Large intestine (tissue), 3 donors: ENCODE measurements at regions not wholly inside any gene's neighbourhood (a gene's known extent, or its start where the extent isn't known, plus 50 kb on each side); places are given as distances from the start of the nearest gene placed in this dataset.
"Not testable (repeated sequence)": the region's sequence is repeated elsewhere in the genome, so short reads cannot be mapped to it uniquely, and the experiment has no call there.

Experiments
- DNase-seq, 2 donors: peaks; one replicate each; pipeline versions ENCODE4 v3.0.0 to v3.0.0-alpha.2; 2013
- H3K27ac ChIP-seq: one replicate; pipeline ENCODE4 v1.5.1; 2013; ENCODE audit warnings: low read length
- H3K27me3 ChIP-seq: 2 replicates; pipeline ENCODE4 v1.6.1; 2013; ENCODE audit warnings: low read length; ENCODE audit not compliant: control insufficient read depth, insufficient read depth
- H3K36me3 ChIP-seq: 2 replicates; pipeline ENCODE4 v1.6.1; 2013; ENCODE audit warnings: low read length; ENCODE audit not compliant: control insufficient read depth, insufficient read depth
- H3K4me1 ChIP-seq: one replicate; pipeline ENCODE4 v1.6.1; 2013; ENCODE audit warnings: low read length; ENCODE audit not compliant: control insufficient read depth, insufficient read depth
- H3K4me3 ChIP-seq: one replicate; pipeline ENCODE4 v1.5.1; 2013; ENCODE audit warnings: low read length
- H3K9me3 ChIP-seq: one replicate; pipeline ENCODE4 v1.6.1; 2013; ENCODE audit warnings: mild to moderate bottlenecking, low read depth, low read length, moderate library complexity; ENCODE audit not compliant: control insufficient read depth
- WGBS: methylation state at CpG from one replicate; pipeline ENCODE4 v1.1.5; 2013; ENCODE audit warnings: low lambda C conversion rate; ENCODE audit not compliant: insufficient coverage; 5-methylcytosine and 5-hydroxymethylcytosine counted together

DNA sequence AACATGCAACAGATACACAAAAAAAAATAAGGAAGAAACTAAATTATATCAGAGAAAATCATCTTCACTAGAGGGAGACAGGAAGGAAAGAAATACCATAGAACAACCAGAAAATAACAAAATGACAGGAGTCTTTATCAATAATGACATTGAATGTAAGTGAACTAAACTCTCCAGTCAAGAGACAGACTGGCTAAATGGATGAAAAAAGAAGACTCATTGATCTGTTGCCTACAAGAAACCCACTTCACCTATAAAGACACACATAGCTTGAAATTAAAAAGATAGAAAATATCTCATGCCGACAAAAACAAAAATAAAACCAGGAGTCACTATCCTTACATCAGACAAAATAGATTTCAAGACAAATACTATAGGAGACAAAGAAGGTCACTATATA, 593.1 kb upstream of the USP24 start:
- no peaks in the 10 kb centered on the region for H3K9me3 ChIP-seq
- no peak overlapping the region for H3K27ac ChIP-seq
- H3K4me1 ChIP-seq, result no peaks in the 10 kb centered on the region
- H3K4me3 ChIP-seq, result no peak overlapping the region
- H3K36me3 ChIP-seq, result no peaks in the 10 kb centered on the region
- DNase-seq, result no peak
- no peaks in the 10 kb centered on the region for H3K27me3 ChIP-seq
- WGBS, result 100% methylated on average over 1 of the region's 1 CpG

DNA sequence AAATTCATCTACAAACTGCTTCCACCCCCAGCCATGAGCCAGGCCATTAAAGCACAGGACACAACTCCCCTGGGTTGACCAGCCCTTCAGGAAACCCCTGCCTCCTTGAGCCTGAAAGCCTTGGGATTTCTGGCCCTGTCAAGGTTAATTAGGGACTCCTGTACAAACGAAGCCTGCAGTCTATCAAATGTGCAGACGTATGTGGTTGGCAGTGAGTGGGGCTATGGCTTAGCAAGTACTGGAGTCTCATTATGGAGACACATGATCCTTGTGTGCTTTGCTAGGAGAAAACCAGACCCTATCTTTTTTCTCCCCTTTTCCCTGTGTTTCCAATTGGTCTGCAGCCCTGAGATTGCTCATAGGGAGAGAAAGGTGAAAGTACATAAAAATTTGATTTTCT, 588.3 kb upstream of the USP24 start:
- no peaks in the 10 kb centered on the region for H3K36me3 ChIP-seq
- WGBS, result no CpG with 5 or more reads among the region's 2 CpGs
- no peak for DNase-seq
- H3K9me3 ChIP-seq, result no peaks in the 10 kb centered on the region
- peaks cover 12% of the 10 kb centered on the region for H3K4me1 ChIP-seq
- no peak overlapping the region for H3K27ac ChIP-seq
- H3K27me3 ChIP-seq, result no peaks in the 10 kb centered on the region
- H3K4me3 ChIP-seq, result no peak overlapping the region

DNA sequence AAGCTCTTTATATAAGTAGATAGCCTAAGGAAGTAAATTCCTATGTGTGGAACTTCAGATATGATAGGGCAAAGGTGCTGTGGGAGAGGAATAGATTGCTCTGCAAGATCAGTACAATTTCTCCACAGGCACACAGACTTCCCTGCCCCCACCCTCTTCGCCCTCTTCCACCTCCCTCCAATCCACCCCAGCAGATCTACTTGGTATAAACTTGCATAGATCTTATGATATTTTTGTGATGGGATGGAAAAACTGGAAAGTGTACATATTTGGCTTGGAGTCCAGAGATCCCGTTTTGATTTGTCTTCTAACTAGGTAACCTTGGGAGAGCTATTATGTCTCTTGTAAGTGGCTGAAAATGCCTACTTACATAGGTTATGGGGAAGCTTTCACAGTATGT, 586.3 kb upstream of the USP24 start:
- DNase-seq, result peak in 1 of 2 donors; percentile 53
- Histone ChIP-seq H3K4me1 (peaks cover 12% of the 10 kb centered on the region), H3K27me3 (no peaks in the 10 kb centered on the region), H3K9me3 (no peaks in the 10 kb centered on the region), H3K27ac (peak overlapping the region; percentile 51), H3K36me3 (no peaks in the 10 kb centered on the region), H3K4me3 (no peak overlapping the region)
- WGBS, result no CpG with 5 or more reads among the region's 2 CpGs

GRCh38 chr1:55800503-55800902, 585.3 kb upstream of the USP24 start:
- peaks cover 12% of the 10 kb centered on the region for H3K4me1 ChIP-seq
- H3K36me3 ChIP-seq, result no peaks in the 10 kb centered on the region
- no peak overlapping the region for H3K27ac ChIP-seq
- no CpG with 5 or more reads among the region's 1 CpG for WGBS
- no peaks in the 10 kb centered on the region for H3K9me3 ChIP-seq
- no peak overlapping the region for H3K4me3 ChIP-seq
- DNase-seq, result no peak
- H3K27me3 ChIP-seq, result no peaks in the 10 kb centered on the region

GRCh38 chr1:55793856-55794255, 578.7 kb upstream of the USP24 start:
- Histone ChIP-seq H3K27me3 (no peaks in the 10 kb centered on the region), H3K4me3 (no peak overlapping the region), H3K27ac (no peak overlapping the region), H3K4me1 (no peaks in the 10 kb centered on the region), H3K36me3 (no peaks in the 10 kb centered on the region), H3K9me3 (peaks cover 2% of the 10 kb centered on the region)
- WGBS, result no CpG with 5 or more reads among the region's 6 CpGs
- no peak for DNase-seq

GRCh38 chr1:55792870-55793269, 577.7 kb upstream of the USP24 start:
- no peak for DNase-seq
- Histone ChIP-seq H3K4me1 (no peaks in the 10 kb centered on the region), H3K27ac (no peak overlapping the region), H3K9me3 (peaks cover 2% of the 10 kb centered on the region), H3K27me3 (no peaks in the 10 kb centered on the region), H3K4me3 (no peak overlapping the region), H3K36me3 (no peaks in the 10 kb centered on the region)

DNA sequence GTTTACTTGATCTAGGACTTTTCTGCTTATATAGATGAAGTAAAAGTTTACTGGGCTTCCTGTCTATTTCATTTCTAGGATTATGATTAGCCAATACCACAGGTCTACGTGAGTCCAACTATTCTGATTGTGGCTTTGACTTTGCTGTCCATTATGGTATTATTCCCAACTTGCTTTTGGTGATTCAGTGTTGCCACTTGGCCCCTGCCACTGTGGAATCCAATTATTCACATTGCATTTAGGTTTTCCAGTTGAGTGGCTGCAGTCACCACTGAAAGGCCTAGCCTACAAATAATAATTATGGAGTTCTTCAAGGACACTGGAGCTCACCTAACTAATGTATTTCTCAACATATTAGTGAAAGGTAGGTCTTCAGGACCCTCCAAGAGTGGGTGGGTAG, 574.3 kb upstream of the USP24 start:
- no peak overlapping the region for H3K4me3 ChIP-seq
- no peaks in the 10 kb centered on the region for H3K36me3 ChIP-seq
- no peak overlapping the region for H3K27ac ChIP-seq
- WGBS, result no CpG with 5 or more reads among the region's 1 CpG
- H3K9me3 ChIP-seq, result peaks cover 2% of the 10 kb centered on the region
- DNase-seq, result no peak
- no peaks in the 10 kb centered on the region for H3K4me1 ChIP-seq
- no peaks in the 10 kb centered on the region for H3K27me3 ChIP-seq

DNA sequence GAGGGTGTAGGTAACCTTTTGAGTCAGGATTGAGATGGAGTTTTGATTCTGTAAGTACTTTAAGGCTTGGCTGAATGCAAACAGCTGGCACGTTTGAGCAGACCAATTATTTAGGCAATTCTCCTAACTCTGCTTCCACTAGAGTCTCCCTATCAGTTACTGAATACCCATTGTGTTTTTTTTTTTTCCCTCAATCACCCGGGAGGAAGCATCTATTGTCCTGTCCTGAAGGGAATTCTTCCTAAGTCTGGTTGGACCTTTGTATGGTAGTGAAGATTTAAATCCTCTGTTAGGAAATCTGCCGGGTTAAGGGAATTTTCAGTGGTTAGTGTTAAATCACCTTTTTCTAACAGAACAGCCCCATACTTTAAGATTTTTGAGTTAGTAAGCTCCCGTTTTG, 571.2 kb upstream of the USP24 start:
- Histone ChIP-seq H3K4me3 (no peak overlapping the region), H3K27me3 (no peaks in the 10 kb centered on the region)
- 64% methylated on average over 2 of the region's 4 CpGs for WGBS

GRCh38 chr1:55784941-55785450, 569.8 kb upstream of the USP24 start:
- H3K36me3 ChIP-seq, H3K27me3 ChIP-seq, H3K9me3 ChIP-seq, H3K4me1 ChIP-seq, H3K27ac ChIP-seq, H3K4me3 ChIP-seq, DNase-seq: not testable (repeated sequence)
- 87% methylated on average over 2 of the region's 6 CpGs for WGBS

More for the DNA sequence above, 571.2 kb upstream of the USP24 start:
- Histone ChIP-seq H3K27ac (no peak overlapping the region), H3K36me3 (no peaks in the 10 kb centered on the region), H3K4me1 (peaks cover 7% of the 10 kb centered on the region), H3K9me3 (peaks cover 2% of the 10 kb centered on the region)
- DNase-seq, result no peak

DNA sequence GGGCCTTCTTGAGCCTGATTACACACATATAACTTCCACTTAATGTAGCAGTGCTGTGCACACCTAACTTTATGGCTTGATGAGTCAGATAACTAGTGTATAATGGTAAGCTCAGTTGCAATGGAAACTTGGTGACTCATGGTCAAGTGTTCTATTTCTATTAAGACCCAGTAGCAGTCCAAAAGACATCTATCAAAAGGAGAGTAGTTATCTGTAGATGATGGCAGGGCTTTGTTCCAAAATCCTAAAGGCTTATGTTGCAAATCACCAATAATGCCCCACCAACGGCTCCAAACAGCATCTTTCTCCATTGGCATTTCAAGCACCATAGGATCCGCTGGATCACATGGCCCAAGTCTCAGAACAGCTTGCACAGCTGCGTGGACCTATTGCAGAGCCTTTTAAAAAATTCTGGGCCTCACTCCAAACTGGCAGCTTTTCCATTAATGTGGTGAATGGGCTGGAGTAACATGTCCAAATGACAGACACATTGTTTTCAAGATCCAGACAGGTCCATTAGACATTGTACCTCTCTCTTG, 566.8 kb upstream of the USP24 start:
- Histone ChIP-seq H3K27me3 (peaks cover 2% of the 10 kb centered on the region), H3K4me1 (peaks cover 10% of the 10 kb centered on the region), H3K4me3 (no peak overlapping the region), H3K9me3 (no peaks in the 10 kb centered on the region), H3K36me3 (no peaks in the 10 kb centered on the region), H3K27ac (peak overlapping the region; percentile 76)
- WGBS, result no CpG with 5 or more reads among the region's 3 CpGs
- DNase-seq, result peak; percentile 76 to 83

GRCh38 chr1:55781003-55781402, 565.8 kb upstream of the USP24 start:
- no peak for DNase-seq
- H3K4me3 ChIP-seq, result no peak overlapping the region
- peaks cover 2% of the 10 kb centered on the region for H3K27me3 ChIP-seq
- no peaks in the 10 kb centered on the region for H3K9me3 ChIP-seq
- WGBS, result no CpG with 5 or more reads among the region's 3 CpGs
- no peaks in the 10 kb centered on the region for H3K36me3 ChIP-seq
- H3K27ac ChIP-seq, result peak overlapping the region; percentile 76
- H3K4me1 ChIP-seq, result peaks cover 10% of the 10 kb centered on the region
